ENCODE measurements at regions not wholly inside any gene's neighbourhood (a gene's known extent, or its start where the extent isn't known, plus 50 kb on each side); places are given as distances from the start of the nearest gene placed in this dataset.

GRCh38 chr2:116582850-116583249, 1231.6 kb upstream of the DDX18 start:
- H3K4me3 ChIP-seq (ENCODE audit: low read depth, low read length): no peak overlapping the region
- no peak for DNase-seq (ENCODE audit: low read depth)
- TF ChIP-seq, protein P1, sequence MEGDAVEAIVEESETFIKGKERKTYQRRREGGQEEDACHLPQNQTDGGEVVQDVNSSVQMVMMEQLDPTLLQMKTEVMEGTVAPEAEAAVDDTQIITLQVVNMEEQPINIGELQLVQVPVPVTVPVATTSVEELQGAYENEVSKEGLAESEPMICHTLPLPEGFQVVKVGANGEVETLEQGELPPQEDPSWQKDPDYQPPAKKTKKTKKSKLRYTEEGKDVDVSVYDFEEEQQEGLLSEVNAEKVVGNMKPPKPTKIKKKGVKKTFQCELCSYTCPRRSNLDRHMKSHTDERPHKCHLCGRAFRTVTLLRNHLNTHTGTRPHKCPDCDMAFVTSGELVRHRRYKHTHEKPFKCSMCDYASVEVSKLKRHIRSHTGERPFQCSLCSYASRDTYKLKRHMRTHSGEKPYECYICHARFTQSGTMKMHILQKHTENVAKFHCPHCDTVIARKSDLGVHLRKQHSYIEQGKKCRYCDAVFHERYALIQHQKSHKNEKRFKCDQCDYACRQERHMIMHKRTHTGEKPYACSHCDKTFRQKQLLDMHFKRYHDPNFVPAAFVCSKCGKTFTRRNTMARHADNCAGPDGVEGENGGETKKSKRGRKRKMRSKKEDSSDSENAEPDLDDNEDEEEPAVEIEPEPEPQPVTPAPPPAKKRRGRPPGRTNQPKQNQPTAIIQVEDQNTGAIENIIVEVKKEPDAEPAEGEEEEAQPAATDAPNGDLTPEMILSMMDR (conservative IDR thresholded peaks at IDR 0.05; ENCODE audit: low read depth, low read length): no peak

DNA sequence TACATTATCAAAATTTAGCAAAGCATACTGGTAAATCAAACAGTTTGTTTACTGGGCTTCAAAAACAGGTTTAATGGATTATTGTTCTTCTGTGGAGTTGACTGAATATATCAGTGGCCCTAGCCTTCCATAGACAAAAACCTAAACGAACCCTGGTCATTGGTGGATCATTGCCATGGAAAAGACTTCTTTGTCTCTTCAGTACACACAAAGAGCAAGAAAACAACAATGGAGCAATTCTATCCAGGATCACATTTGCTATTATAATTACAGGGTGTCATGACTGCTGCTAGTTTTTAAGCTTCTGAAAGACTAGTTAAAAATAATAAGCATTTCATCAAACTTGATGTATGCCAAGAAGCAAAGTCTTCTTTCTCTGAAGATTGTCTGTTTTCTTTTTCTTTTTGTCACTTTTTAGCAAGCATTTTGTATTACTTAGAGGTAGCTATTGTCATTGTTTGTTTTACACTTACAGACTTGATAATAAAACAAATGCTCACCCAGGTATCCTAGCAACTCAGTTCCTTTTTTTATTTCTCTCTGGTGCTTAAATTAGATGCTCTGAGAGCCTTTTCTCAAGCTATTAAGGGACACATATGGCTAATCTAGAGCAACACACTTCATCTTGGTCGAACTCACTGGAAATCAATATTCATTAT, 1228.7 kb upstream of the DDX18 start:
- no peak for DNase-seq (ENCODE audit: low read depth)
- TF ChIP-seq, protein P1 (conservative IDR thresholded peaks at IDR 0.05; ENCODE audit: low read depth, low read length): no peak
- H3K4me3 ChIP-seq (ENCODE audit: low read depth, low read length): no peak overlapping the region

- TF ChIP-seq, protein P1 (conservative IDR thresholded peaks at IDR 0.05; ENCODE audit: low read depth, low read length): no peak
- H3K4me3 ChIP-seq (ENCODE audit: low read depth, low read length): no peak overlapping the region
- no peak for DNase-seq (ENCODE audit: low read depth)
Measured at GRCh38 chr2:116586328-116586689, 1228.2 kb upstream of the DDX18 start.

All from choroid plexus epithelial cell (primary cell).